Skin epidermis (tissue), 12 donors: ENCODE measurements at regions not wholly inside any gene's neighbourhood (a gene's known extent, or its start where the extent isn't known, plus 50 kb on each side); places are given as distances from the start of the nearest gene placed in this dataset.
A peak's percentile ranks its signal among the peaks of the same experiment; 100 is the strongest.
"Not testable (repeated sequence)": the region's sequence is repeated elsewhere in the genome, so short reads cannot be mapped to it uniquely, and the experiment has no call there.

ENCODE experiments used
- H3K27ac ChIP-seq, 21 experiments: fragments of 200-600 bp; sonication (generic) in 11 of 21; one replicate each; pipeline ENCODE4 v1.5.0; 2020; ENCODE audit warnings: mild to moderate bottlenecking in 3 of 21, inconsistent platforms in 2 of 21, moderate library complexity in 2 of 21
- H3K4me3 ChIP-seq, 7 experiments: fragments of 200-600 bp; sonication (generic) in 2 of 7; one replicate each; pipeline ENCODE4 v1.5.0; 2020; ENCODE audit warnings: inconsistent platforms in 2 of 7, mild to moderate bottlenecking in 2 of 7, moderate library complexity in 1 of 7

DNA sequence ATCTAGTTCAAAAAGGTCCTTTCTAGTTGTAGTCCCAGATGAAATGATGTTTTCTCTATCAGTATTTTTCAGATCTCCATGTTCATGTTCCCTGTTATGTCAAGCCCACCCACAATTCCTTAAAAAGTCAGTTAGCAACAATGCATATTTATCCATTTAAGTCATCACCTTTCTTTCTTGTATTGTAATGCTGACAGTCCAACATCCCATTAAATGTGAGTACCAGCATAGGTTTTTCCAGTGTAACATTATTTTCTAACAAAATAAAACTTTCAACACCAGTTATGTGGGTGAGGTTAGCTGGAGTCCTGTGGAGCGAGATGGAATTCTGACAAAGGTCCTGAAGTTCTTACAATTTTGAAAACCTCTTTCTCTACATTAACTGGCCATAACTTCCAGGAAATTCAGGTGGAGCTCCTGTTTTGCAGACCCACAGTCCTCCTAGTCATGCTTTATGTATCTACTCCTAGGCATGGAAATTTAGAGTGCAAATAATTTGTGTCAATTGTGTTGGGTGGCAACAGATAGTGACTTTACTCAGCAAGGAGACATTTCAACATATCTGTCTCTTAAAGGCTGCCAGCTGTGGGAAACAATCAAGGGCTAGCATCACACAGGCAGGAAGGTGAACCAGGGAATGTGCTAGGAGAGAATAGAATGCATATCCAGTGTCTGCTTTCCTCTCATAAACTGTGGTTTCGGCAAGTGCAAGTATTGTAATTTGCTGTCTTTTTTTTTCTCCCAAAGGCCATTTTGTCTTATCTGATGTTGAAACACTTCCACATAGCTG is 162.6 kb downstream of the MTERF1 start:
- Histone ChIP-seq H3K27ac (no peak overlapping the region), H3K4me3 (no peak overlapping the region)

GRCh38 chr7:91719008-91719407 is 161.5 kb downstream of the MTERF1 start:
- Histone ChIP-seq H3K27ac (no peak overlapping the region), H3K4me3 (no peak overlapping the region)

DNA sequence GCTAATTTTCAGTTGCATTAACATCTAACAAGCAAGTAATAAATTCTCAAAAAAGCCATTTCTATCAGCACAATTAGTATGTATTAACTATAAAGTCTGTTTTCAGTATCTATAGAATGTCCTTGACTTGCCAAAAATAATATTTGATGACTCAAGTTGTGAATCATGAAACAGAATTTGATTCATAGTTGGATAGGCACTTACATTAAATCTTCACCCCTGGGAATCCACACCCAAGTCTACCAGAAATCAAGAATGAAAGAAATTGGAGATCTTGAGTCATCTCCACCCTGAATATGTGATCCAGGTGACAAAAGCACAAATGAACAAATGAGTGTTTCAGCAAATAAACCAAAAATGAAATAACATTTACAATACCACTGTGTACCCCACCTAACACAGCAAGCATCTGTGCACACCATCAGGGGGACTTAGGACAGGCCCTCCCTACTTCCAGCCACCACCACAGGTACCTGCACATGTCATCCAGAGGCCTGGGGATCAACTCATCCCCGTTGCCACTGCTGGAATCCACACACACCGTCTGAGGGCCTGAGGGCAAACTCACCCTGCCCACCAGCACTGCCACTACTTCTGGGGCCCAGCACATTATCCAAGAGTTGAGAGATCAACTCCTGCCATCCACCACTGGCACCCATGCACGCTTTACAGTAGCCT is 160.1 kb downstream of the MTERF1 start:
- H3K27ac ChIP-seq, result no peak overlapping the region
- H3K4me3 ChIP-seq, result no peak overlapping the region

- no peak overlapping the region for H3K27ac ChIP-seq
- H3K4me3 ChIP-seq, result no peak overlapping the region
Observed at GRCh38 chr7:91722831-91723230, 157.7 kb downstream of the MTERF1 start.

DNA sequence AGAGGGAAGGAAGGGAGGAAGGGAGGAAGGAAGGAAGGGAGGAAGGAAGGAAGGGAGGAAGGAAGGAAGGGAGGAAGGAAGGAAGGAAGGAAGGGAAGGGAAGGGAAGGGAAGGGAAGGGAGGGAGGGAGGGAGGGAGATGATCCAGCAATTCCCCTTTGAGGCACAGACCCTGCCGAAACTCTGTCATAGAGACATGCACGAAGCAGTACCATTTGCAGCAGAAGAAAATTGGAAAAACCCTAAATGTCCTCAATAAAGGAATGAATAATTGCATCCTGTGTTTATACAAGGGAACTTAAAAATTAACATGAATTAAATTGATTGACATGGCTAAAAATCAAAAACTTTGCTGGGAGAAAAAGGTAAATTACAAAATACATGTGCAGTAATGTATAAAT is 151.5 kb downstream of the MTERF1 start:
- not testable (repeated sequence) for H3K4me3 ChIP-seq, H3K27ac ChIP-seq

DNA sequence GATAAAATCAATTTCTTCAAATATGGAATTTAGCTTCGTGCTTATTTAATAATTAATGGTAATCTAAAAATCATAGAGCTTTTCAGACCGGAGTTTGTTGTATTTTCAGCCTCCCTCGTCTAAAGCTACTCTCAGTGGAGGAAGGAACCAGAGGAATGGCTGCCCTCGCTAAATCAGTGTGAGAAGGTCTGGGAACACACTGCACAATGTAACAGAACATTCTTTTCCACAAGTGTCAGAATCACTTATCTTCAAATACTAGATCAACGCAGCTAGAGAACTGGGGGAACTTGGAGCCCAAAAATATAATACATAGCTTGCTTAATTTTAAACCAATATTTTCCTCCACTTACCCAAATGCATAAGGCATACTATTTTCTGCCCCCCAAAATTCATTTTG is 148.5 kb downstream of the MTERF1 start:
- H3K27ac ChIP-seq, result no peak overlapping the region
- no peak overlapping the region for H3K4me3 ChIP-seq

GRCh38 chr7:91749418-91749817 is 131.1 kb downstream of the MTERF1 start:
- Histone ChIP-seq H3K27ac (no peak overlapping the region), H3K4me3 (no peak overlapping the region)

GRCh38 chr7:91750091-91750490 is 130.4 kb downstream of the MTERF1 start:
- H3K27ac ChIP-seq, result no peak overlapping the region
- no peak overlapping the region for H3K4me3 ChIP-seq

GRCh38 chr7:91752102-91752501 is 128.4 kb downstream of the MTERF1 start:
- H3K27ac ChIP-seq, result no peak overlapping the region
- H3K4me3 ChIP-seq, result no peak overlapping the region

- not testable (repeated sequence) for H3K27ac ChIP-seq, H3K4me3 ChIP-seq
Observed at GRCh38 chr7:91754280-91754679, 126.2 kb downstream of the MTERF1 start.

GRCh38 chr7:91755121-91755520 is 125.4 kb downstream of the MTERF1 start:
- H3K4me3 ChIP-seq, H3K27ac ChIP-seq: not testable (repeated sequence)

- Histone ChIP-seq H3K27ac (no peak overlapping the region), H3K4me3 (no peak overlapping the region)
Observed at GRCh38 chr7:91759205-91759863, 121.2 kb downstream of the MTERF1 start.

DNA sequence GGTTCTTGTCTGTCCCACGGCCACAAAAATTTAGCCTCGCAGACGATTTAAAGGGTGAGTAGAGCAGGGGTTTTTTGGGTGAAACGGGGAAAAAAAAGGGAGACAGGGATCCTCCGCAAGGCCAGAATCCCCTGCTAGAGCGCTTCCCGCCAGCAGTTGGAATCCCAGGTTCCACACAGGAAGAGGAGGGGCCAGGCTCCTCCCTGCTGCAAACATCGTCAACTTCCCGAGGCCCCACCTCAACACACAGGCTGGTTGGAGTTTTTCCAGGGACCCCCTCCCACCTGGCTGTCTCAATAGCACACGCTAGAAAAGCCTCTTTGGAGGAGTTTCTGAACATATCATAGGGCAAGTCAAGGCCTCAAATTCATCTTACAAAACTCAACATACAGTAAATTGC is 112.7 kb downstream of the MTERF1 start:
- no peak overlapping the region for H3K4me3 ChIP-seq
- H3K27ac ChIP-seq, result peak overlapping the region in 1 of 21 experiments; percentile 35

GRCh38 chr7:91771394-91771793 is 109.1 kb downstream of the MTERF1 start:
- Histone ChIP-seq H3K27ac (no peak overlapping the region), H3K4me3 (no peak overlapping the region)

DNA sequence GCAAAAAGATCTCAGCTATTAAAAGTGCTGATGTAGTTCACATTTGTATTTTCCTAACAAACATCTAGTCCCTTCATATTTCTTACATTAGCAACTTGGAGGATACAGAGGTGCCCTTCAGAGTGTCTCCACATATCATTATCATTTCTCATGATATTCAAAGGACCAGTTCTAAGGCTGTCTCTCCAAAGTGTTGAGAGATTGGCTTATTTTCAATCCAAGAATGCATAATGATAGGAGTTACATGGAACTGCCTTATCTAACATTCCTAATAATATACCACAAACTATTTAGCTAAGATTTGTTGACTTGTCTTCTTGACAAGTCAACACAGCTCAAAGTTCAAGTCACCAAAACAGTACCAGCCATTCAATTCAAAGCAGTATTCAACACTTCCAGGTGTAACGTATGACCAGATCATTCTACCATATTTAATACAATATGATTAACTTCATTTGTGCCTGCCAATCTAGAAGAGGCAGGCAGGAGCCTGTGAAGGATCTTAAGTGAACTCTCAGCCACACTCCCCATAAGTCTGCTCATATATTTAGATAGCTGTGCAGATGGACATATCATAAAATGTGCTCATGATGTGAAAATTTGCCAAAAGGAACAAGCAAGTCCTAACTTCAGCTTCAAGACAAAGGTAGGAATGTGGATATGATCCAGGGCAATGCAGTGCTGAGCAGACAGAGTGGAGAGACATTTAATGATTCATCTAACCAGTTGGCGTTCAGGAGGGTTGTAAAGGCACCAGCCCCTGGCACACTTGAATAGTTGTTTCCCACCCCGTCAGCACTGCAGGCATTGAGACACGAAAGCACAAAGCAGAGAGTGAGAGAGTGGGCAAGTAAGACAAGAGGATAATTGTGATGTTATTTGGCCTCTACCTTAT is 108.3 kb downstream of the MTERF1 start:
- H3K27ac ChIP-seq, result peak overlapping the region in 2 of 21 experiments; percentile 6 to 52
- no peak overlapping the region for H3K4me3 ChIP-seq

DNA sequence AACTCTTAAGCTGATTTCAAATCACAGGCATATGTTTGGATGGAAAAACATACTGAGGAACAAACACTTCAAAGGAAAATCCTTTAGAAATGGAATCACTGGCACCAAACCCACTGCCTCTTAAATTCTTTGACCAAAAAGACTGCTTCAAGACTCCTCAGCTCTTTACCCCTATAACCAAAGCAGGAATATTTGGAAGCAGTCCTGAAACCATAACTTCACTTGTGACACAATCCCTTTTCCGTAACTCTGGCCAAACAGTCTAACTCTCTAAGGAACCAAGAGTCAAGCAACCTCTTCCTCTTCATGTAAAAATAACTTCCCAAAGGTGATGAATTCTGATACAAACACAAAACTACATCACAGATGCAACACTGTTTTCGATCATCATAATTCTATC is 104.3 kb downstream of the MTERF1 start:
- Histone ChIP-seq H3K27ac (no peak overlapping the region), H3K4me3 (no peak overlapping the region)

- Histone ChIP-seq H3K27ac (no peak overlapping the region), H3K4me3 (no peak overlapping the region)
Observed at GRCh38 chr7:91777522-91777921, 103.0 kb downstream of the MTERF1 start.

DNA sequence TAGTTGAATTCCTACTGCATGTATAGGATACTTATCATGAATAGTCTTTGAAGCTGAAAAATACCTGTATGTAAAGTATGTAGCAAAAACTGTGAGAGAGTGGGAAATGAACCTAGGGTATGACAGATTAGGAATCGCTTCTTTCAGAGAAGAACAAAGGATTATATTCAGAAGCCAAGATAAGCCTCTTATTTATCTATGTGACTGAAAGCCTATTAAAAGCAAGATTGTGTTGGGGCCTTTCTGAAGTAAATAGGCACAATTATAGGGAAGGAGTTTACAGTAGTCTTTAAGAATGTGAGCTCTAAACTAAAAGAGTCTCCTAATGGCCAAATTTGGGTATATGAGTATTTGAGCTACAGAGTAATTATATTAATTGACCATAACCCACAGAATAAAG is 102.1 kb downstream of the MTERF1 start:
- Histone ChIP-seq H3K4me3 (no peak overlapping the region), H3K27ac (no peak overlapping the region)

- Histone ChIP-seq H3K27ac (no peak overlapping the region), H3K4me3 (no peak overlapping the region)
Observed at GRCh38 chr7:91780521-91780920, 100.0 kb downstream of the MTERF1 start.

DNA sequence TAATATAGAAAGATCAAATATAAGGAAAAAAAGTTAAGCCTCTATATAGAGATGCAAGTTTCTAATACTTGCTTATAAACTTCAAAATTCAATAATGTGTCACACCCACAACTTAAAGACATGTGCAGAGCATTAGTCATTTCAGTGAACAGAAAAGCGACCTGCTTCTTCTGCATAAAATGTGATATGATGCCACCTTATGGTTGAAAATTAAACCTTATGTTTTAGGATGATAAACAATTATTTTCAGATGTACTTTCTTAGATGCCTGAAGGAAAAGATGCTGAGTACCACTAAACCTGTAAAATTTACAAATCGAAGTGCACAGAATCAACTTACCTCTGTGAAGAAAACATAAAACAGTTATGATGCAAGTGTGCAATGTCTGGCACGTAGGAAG is 96.0 kb downstream of the MTERF1 start:
- no peak overlapping the region for H3K4me3 ChIP-seq
- no peak overlapping the region for H3K27ac ChIP-seq
